Frontal cortex (tissue), 3 donors: ENCODE measurements at regions not wholly inside any gene's neighbourhood (a gene's known extent, or its start where the extent isn't known, plus 50 kb on each side); places are given as distances from the start of the nearest gene placed in this dataset.

Experiments
- DNase-seq, 2 donors: peaks; one replicate each; pipeline ENCODE4 v3.0.0; 2012; ENCODE audit warnings: low spot score in 2 of 2
- FAIRE-seq: peaks from 2 replicates; lab custom pipeline; 2012; peaks lifted over from hg19 to GRCh38; lab: Jason Lieb, UNC
- donor health status: control.
- donor health status: control.
- donor health status: control.

DNA sequence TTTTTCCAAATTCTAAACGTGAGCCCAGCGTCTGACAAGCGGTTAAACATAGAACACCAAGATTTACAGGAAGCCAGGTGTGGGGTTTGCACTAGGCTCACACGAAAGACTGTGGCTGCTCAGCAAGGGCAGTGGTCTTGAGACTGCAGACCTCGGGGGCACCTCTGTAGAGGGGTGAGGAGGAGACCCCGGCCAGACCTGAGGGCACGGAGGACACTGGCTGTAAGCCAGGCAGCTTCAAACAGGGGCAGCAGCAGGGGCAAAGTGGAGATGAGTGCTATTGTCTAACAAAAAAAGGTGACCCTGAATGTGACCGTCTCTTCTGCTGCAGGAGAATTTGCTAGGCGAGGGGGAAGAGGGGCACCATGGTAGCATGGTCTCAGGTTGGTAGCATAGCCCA is 140.3 kb downstream of the CYP26B1 start:
- FAIRE-seq, result no peak
- no peak for DNase-seq

DNA sequence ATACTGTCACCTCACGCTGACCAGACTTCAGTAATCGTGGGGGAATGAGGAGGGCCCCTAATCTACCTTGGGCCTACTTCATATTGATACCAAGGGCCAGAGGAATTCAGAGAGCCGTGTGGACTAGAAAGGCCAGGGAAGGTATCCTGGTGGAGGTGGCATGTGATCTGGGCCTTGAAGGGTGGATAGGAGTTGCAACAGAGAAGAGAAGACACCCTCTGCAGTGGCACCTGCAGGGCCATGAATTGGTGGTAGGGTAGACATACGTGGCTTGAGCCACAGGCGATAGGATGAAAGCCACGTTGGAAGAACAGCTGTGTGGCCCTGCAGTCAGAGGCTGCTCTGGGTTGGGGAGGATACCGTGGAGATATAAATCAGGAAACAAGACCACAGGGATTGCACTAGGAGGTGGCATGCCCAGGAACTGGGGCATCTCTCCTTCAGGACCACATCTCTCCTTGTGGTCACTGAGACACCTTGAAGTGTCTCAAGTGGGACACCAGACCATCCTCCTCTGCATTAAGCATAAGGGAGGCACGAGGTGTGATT is 141.4 kb downstream of the CYP26B1 start:
- FAIRE-seq (no peak), DNase-seq (no peak)

DNA sequence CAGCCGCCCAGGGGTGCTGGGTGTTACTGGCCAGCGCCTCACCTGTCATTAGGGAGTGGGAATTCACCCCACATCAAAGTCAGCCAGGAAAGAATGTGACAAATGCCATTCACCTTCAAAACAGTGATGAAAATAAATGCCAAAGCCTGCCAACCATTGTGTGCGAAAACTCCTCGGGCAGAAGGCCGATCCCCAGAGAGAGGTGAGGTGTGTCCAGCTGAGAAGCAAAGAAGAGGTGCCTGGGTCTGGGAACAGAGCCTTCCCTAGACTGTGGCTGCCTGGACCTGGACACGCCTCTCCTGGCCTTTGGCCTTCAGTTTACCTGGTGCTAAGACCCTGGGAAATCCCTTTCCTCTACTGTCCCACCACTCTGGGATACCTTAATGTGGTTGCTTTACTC is 142.7 kb downstream of the CYP26B1 start:
- DNase-seq, result no peak
- FAIRE-seq, result no peak

DNA sequence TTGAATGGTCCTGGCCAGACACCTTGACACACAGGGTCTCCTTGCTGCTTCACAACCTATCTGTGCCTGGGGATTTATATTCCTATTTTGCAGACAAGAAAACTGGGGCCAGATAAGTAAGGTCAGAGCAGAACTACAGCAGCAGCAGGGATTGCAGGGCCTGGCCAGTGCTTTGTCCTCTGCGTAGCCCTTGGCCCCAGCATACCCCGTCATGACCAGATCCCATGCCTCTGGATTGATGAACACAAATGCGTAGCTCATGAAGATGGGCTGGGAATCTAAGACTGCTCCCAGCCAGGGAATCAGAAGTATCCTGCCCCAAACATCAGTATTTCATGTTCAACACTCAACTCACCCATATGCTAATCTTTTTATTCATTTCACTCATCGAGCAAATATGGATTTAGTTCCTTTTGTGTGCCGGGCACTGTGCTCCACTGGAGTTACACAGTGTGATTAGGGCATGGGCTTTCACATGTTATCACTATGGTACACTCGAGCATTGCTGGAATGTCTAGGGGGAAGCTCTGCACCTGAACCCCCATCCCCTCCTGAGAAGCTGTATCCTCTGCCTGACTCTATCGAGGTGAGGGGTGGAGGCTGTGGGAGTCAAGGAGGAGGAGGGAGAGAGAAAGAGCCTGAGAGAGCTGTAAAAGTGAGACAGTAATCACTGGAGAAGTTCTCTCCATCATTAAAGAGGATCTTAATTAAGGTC is 143.3 kb downstream of the CYP26B1 start:
- DNase-seq, result no peak
- no peak for FAIRE-seq

DNA sequence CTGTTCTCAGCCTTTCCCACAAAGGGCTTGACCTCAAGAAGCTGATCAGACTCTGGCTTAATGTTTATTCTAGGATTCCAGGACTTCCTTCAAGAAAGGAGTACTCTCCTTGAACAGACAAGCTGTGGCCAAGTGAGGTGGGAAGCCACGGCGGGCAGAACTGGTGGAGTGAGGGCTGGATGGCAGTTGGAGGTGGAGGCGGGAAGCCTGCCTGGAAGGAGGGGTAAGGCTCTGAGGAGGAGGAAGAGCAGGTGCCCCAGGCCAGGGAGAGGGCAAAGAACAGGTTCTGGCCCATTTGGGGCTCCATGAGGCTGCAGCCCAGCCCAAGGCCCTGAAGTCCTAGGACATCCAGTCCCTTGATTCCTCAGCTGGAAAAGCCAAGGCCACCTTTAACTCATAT is 143.9 kb downstream of the CYP26B1 start:
- no peak for FAIRE-seq

DNA sequence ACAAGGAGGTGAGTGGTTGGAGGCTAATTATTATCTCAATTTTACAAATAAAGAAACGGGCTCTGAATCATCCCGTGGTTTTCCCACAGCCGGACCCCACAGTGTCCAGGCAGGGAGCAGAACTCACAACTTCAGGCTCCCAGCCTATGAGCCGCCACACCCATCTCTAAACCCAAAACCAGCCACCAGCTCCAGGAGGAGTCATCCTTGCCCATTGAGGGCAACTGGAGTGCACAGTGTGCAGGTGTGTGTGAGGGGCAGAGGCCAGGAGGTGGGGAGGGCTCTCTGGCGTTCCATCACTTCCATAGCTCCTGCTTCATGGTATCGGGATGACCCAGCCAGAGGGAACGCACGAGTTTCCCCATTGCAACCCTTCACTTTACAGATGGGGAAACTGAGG is 144.5 kb downstream of the CYP26B1 start:
- DNase-seq, result no peak
- FAIRE-seq, result no peak

More for the DNA sequence above, 143.9 kb downstream of the CYP26B1 start:
- DNase-seq, result no peak

DNA sequence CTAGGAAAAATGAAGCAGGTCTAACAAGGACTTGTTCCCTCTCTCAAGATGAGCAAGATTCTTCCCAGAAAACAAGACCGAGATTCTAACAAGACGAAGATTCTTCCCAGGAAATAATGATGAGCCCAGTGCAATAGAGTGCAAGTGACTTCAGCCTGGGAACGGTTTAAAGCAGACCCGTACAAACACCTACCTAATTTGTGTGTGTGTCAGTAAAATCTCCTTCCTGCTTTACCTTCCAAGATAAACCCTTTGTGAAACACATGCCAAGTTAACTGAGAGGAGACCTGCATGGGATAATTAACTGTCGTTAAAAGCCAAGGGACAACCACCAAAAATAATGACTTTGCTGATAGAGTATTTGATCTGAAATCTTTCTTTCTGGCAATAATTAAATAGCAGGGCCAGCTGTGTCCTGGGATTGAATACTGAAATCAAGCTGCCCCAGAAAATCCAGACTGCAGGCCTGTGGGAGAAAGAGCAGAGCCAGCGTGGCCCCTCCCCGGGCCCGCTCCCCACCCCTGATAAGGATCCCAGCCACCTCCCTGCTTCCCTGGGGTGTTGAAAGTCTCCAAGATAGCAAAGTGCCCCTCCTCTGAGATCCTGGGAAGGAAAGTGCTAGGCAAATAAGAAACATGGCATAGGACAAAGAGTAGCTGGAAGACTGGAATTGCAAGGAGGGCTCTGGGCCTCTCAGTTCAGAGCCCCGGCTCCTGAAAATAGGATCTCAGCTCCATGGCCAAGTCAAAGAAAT is 145.5 kb downstream of the CYP26B1 start:
- FAIRE-seq (no peak), DNase-seq (no peak)

DNA sequence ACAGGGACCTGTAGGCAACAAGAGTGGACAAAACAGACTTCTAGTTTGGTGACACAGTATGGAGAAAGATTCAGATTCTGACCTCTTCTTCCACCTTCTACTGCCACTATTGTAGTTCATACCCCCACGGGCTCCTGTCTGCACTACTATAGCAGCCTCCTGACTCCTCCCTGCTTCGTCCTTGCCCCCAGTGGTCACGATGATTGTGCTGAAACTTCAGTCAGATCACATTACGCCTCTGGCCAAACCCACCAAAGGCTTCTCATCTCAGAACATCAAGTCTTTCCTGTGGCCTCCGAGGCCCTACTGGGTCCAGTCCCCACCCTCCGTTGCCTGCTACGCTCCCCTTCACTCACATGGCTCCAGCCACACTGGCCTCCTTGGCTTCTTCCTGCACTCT is 147.6 kb downstream of the CYP26B1 start:
- DNase-seq, result no peak
- no peak for FAIRE-seq

DNA sequence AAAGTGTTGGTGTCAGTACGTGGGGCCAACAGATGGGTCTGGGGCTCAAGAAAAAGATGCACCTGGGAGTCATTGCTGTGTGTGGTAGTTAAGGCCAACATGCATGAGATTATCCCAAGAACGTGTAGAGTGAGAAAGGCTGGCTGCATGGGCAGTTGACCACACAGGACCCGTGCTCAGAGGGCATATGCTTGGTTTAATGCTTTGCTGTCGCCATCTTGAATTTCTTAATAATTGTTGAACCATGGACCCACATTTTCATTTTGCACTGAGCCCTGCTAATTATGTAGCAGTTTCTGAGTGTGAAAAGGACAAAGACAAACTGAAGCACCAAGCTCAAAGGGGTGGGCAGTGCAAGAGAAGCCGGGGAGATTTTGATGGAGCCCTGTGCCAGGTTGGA is 148.1 kb downstream of the CYP26B1 start:
- FAIRE-seq, result no peak

DNA sequence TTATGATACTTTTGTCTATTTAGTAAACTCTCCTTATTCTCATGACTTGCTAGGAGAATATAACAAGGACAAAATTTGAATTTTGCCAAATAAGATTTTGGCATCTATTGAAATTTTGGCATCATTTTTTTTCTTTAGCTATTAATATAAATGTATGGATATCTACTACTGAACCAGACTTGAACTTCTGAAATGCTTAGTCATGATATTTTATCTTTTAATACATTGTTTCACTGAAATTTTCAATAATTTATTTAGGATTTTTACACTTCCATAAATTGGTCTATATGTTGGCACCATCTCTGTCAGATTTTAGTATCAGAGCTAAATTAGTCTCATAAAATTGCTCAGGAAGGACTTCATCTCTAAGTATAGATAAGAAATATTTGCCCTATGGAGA is 149.8 kb downstream of the CYP26B1 start:
- no peak for DNase-seq
- no peak for FAIRE-seq

More for the DNA sequence above, 148.1 kb downstream of the CYP26B1 start:
- DNase-seq, result no peak

DNA sequence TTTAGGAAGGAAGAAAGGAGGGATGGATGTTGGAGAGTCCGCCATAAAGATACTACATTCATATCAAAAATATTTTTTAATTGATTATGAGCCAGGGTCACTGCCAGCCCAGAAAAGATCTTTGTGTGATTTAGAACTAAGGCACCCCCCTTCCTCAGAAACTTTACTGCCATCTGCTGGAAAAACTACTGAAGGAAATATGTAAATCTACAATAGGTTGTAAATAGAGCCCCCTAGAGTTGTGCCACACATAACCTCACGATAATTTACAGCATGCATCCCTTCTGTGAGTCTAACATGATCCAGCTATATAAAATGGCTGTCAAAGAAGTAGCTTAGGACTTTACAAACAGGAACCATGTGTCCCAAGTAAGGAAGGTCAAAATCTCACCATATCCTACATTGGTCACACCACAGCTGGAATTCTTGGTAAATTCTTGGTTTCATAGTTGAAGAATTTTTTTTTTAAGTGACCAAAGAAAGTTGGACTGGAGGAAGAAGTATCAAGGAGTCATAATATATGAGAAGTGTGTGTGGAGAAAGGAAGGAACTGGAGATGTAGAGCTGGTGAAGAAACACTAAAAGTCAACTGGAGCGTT is 152.5 kb downstream of the CYP26B1 start:
- no peak for FAIRE-seq

DNA sequence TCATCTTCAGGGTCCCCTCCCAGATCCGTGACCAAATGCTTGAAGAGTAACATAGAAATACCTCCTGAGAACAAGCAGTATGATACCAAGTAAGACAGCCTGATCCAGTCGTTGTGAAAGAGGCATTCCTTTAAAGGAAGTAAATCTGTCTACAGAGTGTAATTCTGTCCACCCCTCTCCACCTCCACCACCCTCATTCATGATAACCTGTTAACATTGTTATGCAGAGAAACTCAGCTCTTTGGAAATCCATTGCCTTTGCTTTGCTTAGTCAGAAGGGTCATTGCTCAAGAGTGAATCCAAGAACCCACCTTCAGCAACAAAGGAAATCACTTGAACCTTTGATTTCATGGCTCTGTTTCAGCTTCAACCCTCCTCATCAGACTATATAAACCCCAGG is 155.6 kb downstream of the CYP26B1 start:
- FAIRE-seq (no peak), DNase-seq (no peak)

More for the DNA sequence above, 152.5 kb downstream of the CYP26B1 start:
- no peak for DNase-seq

DNA sequence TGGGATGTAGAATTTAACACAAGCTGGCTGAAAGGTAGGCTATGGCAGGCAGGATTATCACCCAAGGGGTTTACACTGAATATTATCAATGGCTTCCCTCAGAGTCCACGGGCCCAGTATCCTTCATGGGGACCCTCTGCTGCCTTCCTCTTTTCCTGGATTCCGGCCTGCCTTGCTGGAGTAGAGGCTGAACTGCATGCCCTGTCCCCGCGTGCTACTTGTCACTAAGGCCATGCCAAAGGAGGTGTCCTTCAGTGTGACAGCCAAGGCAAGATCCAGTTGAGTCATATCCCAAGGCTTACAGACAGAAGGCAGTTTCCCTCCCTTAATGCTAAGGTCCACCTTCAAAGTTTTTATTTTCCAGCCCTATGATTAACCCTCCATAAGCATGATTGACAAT is 156.3 kb downstream of the CYP26B1 start:
- DNase-seq, result no peak
- no peak for FAIRE-seq

DNA sequence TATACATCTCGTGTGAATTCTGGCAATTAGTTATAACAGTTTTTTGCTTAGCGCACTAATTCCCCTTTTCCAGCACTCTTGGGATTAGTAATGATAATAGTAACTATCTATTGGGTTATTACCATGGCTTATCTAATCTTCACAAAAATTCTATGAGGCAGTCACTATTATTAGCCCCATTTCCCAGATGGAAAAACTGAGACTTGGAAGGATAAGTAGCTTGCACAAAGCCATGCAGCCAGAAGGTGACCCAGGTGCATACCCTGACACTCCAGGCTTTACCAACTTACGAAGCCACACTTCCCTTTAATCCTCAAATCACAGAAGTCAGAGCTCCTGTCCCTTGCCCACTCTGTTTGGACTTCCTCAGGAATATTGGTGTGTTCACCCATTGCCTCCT is 156.8 kb downstream of the CYP26B1 start:
- no peak for DNase-seq
- no peak for FAIRE-seq

DNA sequence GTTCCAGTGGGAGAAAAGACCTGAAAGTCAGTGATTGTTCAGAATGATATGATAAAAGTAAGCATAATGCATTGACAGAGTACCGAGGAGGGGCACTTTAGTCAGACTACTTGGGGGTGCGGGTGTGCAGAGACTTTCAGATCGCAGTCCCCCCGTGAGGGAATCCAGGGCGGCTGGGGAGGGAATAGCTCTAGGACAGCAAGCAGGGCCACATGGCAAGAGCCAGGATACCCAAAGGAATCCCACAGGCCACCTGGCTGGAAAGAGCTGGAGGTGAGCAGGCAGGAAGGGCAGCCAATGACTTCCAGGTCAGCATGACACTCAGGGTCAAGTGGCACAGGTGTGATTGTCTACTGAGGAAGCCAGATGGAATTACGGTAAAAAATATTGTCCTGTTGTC is 157.5 kb downstream of the CYP26B1 start:
- DNase-seq (no peak), FAIRE-seq (no peak)

DNA sequence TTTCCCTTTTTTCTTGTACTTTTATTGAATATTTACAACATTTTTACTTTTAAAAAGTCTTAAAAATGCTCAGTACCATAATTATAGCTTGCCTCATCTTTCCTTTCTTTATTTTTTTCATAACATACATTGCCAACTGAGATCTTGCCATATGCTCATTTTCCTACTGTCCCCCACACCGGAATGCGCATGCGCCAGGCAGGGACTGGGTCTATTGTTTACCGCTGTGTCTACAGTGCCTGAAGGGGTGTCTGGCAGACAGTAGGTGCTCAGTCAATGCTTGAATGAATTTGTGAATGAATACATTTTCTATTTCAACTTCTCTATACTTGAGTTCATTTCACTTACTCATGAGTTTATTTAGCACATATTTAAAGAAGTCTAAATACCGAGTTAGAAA is 158.0 kb downstream of the CYP26B1 start:
- DNase-seq (no peak), FAIRE-seq (no peak)

DNA sequence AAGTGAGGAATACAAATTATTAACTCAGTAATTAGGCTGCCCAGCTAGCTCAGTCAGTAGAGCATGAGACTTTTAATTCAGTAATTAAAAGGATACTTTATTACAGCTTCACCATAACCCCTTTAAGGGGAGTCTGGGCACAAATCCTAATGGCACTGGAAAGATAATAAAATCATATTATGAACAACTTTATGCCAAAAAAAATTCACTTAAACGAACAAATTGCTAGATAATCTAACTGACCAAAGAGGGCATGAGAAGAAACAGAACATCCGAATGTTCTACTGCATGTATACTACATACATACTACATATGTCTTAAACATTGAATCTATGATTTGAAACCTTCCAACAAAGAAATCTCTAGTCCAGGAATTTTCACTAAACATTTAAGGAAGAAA is 159.5 kb downstream of the CYP26B1 start:
- no peak for FAIRE-seq

DNA sequence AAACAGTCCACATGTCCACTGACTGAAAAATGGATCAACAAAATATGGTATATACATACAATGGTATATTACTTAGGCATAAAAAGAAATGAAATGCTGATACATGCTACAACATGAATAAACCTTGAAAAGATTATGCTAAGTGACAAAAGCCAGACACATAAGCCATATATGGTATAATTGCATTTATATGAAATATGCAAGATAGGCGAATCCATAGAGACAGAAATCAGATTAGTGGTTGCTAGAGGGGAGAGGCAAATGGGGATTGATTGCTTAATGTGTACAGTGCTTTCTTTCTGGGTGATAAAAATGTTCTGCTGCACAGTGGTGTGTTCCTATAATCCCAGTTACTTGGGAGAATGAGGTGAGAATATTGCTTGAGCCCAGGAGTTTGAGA is 171.0 kb downstream of the CYP26B1 start:
- no peak for DNase-seq
- FAIRE-seq, result no peak

More for the DNA sequence above, 159.5 kb downstream of the CYP26B1 start:
- no peak for DNase-seq

DNA sequence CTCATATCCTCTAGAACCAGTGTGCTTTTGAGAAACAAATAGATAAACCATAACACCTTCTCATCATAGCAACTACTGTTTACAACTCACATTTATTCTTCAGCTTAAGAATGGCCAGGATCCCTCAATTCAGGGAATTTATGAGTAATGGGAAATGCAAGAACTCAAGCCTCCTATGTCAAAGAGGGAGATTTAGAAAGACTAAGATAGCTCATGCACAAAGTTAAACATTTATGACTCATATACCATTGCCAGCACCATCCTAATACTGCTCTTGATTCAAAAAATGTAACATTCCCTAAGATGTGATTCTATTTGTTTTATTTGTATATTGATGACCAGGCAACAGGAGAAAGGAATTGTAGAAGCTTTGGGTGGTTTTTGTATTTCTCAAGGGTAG is 172.8 kb downstream of the CYP26B1 start:
- FAIRE-seq, result no peak
- no peak for DNase-seq

DNA sequence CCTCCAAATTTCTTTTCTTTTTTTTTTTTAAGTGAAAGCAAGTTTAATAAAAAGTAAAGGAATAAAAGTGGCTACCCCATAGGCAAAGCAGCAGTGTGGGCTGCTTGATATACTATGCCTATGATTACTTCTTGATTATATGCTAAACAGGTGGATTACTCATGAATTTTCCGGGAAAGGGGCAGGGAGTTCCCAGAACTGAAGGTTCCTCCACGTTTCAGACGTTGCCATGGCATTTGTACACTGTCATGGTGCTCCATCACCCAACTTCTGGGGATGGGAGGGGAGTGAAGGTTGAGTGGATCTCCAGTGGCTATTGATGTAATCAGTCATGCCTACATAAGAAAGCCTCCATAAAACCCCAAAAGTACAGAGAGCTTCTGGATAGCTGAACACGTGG is 176.2 kb downstream of the CYP26B1 start:
- DNase-seq (no peak), FAIRE-seq (no peak)

DNA sequence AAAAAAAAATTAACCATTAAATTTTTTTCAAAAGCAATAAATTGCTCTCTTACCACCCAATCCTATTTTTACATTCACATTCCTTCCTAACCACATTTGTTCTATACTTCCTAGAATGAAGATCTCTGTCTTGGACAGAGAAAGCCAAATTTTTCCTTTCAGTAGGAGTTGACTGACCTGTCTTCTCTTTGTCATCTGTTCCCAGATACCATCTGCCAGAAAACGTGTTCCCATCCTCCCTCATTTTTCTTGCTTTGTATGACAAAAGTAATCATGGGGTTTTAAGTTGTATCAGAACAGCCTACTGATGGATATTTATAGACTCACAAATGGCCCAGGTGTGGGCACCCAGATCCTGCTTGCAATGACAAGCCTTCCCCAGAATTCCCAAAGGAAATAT is 182.1 kb downstream of the CYP26B1 start:
- no peak for FAIRE-seq
- DNase-seq, result no peak
